Suppressor macrophage treated with lipopolysaccharide for 1 hour (primary cell): ENCODE measurements at regions not wholly inside any gene's neighbourhood (a gene's known extent, or its start where the extent isn't known, plus 50 kb on each side); places are given as distances from the start of the nearest gene placed in this dataset.

Source experiments
- DNase-seq, 3 donors: peaks; one replicate each; pipeline ENCODE4 v3.0.0-alpha.2; 2020 to 2022

GRCh38 chr2:190810981-190811587 lies 69.5 kb upstream of the GLS start:
- DNase-seq: no peak

DNA sequence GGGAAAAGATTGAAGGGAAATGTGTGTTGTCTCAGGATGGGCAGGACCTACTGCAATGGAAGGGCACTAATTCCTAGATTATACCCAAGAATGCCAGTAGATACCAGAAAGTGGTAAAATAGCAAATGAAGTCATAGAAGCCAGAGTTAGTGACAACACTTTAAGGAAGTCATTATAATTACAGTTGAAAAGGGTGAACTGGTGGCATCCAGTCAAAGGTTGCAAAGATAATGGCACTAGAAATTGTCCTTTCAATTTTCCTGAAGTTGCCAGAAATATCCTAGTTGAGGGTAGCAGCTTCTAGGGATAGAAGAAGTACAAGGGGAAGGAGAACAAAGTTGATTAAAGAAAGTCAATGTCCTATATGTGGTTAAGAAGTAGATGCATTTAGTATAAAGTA lies 68.8 kb upstream of the GLS start:
- DNase-seq: no peak

DNA sequence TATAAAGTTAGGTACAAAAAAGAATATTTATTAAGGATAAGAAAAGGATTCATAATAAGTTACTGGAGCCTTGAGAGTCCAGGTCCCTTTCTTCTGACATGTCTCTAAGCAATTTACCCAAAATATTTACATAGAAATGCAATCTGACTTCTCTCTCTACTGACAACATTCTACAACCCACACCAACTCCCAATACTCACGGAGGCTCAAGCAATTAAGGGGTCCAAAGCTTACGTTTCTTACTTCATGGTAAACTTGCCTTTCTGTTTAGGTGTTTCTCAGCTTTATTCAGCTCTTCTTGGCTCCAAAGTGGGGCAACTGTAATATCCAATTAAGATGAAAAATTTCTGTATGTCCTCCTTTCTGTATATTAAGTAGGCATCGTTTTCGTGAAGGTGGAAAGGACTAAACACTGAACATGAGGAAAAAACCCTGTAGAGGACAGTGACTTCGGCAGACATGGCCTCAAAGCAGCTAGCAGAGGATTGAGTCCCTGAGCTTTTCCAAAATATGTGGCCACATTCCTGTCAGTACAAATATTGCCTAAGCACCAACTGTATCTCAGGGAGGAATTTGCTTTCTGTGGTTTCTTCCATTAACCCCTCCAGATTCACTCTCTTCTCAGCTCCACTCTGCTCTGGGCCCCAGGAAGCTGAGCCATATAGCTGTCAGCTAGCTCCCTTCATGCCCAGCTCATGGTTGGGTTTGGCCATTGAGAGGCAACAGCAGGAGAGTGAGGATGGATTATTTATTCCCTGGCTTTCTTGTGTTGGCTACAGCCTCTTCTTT lies 67.9 kb upstream of the GLS start:
- DNase-seq: no peak

GRCh38 chr2:190815226-190815625 lies 65.4 kb upstream of the GLS start:
- no peak for DNase-seq

DNA sequence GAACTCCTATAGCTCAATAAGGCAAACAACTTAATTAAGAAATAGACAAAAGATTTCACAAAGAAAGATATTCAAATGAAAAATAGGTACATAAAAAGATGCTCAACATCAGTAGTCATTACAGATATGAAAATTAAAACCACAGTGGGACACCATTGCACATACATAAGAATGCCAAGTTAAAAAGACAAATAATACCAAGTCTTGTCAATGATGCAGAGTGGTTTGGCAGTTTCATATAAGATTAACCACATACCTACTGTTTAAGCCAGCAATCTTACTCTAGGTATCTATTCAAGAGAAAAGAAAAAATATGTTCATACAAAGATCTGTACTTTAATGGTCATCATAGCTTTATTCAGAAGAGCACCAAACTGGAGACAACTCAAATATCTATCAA lies 63.5 kb upstream of the GLS start:
- DNase-seq: no peak

DNA sequence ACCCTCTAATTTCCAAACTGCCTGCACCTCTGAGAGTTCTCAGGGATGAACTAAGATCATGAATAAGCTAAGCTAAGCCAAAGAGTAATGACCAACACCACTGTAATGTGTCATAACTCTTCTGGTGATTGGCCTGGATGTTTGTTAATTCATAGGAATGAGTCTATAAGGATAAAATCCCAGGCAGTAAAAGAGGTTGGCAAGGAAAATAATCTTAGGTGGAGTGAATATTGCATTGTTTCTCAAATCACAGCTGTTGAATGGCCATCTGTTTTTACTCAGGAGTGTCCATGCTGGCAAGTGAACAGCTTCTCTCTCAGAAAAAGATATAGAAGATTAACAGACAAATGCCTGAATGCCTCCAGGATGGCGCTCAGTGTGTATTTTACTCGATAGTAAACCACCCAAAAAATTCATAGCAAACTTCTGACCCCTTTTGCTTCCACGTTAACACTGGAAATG lies 60.8 kb upstream of the GLS start:
- DNase-seq: no peak

- no peak for DNase-seq
Observed at GRCh38 chr2:190820416-190820815, 60.2 kb upstream of the GLS start.

DNA sequence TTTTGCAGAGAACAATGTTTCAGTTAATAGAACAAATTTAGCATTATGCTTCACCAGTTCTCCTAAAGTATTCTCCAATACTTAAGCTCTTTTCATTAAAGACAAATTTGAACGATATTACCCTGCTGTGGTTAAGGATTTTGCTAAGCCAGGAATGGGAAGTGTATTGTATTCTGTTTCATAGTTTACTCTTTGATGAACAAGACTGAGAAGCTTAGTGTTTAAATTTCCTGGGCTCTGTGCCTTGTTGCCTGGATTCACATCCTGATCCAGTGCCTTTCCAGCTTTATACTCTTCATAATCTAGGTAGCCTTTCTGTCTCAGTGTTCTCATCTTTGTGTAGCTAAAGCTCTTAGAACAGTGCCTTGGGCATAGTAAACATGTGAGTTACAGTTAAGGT lies 58.6 kb upstream of the GLS start:
- DNase-seq: no peak

DNA sequence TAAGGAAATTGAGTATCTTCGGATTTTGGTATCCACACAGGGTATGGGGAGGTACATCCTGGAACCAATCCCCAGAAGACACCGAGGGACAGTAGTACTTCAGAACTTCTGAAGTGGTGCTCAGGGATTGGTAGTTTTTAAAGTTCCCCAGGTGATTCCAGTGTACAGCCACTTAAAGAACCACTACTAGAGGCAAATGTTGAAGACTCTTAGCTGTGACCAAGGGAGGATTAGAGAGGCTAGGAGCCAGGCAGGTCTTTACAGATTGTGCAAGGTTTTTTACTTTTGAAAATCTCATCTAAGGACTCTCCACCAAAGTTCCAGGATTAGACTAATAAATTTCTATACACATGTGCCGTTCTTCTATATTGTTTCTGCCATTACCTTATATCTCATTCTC lies 52.9 kb upstream of the GLS start:
- no peak for DNase-seq

- no peak for DNase-seq
Observed at GRCh38 chr2:190829642-190830041, 51.0 kb upstream of the GLS start.
